Panc1 (cell line): ENCODE measurements at regions not wholly inside any gene's neighbourhood (a gene's known extent, or its start where the extent isn't known, plus 50 kb on each side); places are given as distances from the start of the nearest gene placed in this dataset.
A peak's percentile ranks its signal among the peaks of the same experiment; 100 is the strongest.

Source experiments
- ATAC-seq: fragments of 200-7000 bp; cut with Tn5 transposase; 2 replicates; pipeline ENCODE4 v1.9.1; 2020; ENCODE audit warnings: mild to moderate bottlenecking, moderate library complexity
- BruUV-seq: library from RNA; stranded (reverse); fragments of 400-500 nt; replicated peaks from 2 replicates; lab custom pipeline; 2021; lab: Mats Ljungman, UMichigan
- CTCF ChIA-PET: fragments of 300-600 bp; sonication (Branson Sonifier 250); formaldehyde crosslinking; loops from one replicate; lab custom pipeline; 2022; ENCODE audit warnings: antibody characterized with exemption; lab: Charles Lee
- POLR2A ChIA-PET: fragments of 300-600 bp; sonication (Branson Sonifier 250); formaldehyde crosslinking; loops from one replicate; lab custom pipeline; 2022; ENCODE audit warnings: antibody characterized with exemption; lab: Charles Lee
- DNase-seq: peaks from one replicate; pipeline ENCODE4 v3.0.0-alpha.2; 2010; ENCODE audit warnings: low read depth, low spot score
- H3K27ac ChIP-seq: 2 replicates; pipeline ENCODE4 v1.5.1; 2011; ENCODE audit warnings: mild to moderate bottlenecking, low read length, inconsistent platforms
- H3K27me3 ChIP-seq: fragments of 200-500 bp; sonication (Bioruptor generic); 2 replicates; pipeline ENCODE4 v1.6.0; 2014; ENCODE audit warnings: low read length, inconsistent platforms; ENCODE audit not compliant: control insufficient read depth, insufficient read depth
- H3K36me3 ChIP-seq: fragments of 200-500 bp; sonication (Bioruptor generic); 2 replicates; pipeline ENCODE4 v1.5.1; 2014; ENCODE audit warnings: inconsistent platforms, mild to moderate bottlenecking, low read length, moderate library complexity; ENCODE audit not compliant: control insufficient read depth, insufficient read depth
- H3K4me1 ChIP-seq: 2 replicates; pipeline ENCODE4 v1.5.1; 2011; ENCODE audit warnings: inconsistent platforms, mild to moderate bottlenecking, low read length, moderate library complexity; ENCODE audit not compliant: control insufficient read depth, insufficient read depth
- H3K4me3 ChIP-seq, 2 experiments: 2 replicates each; pipeline ENCODE4 v1.5.1; 2011 to 2012; ENCODE audit warnings: low read depth in 2 of 2, low read length in 2 of 2, mild to moderate bottlenecking in 2 of 2, inconsistent platforms in 1 of 2, moderate library complexity in 1 of 2
- H3K9me3 ChIP-seq: fragments of 200-500 bp; sonication (Bioruptor generic); 2 replicates; pipeline ENCODE4 v1.5.1; 2014; ENCODE audit warnings: low read depth, mild to moderate bottlenecking, inconsistent platforms, low read length, moderate library complexity; ENCODE audit not compliant: control insufficient read depth, insufficient read depth
- CTCF ChIP-seq: fragments of 450-650 bp; IDR thresholded peaks from 2 replicates; pipeline ENCODE4 v1.5.1; 2017; ENCODE audit warnings: mild to moderate bottlenecking
- POLR2AphosphoS5 ChIP-seq: IDR thresholded peaks from 2 replicates; pipeline ENCODE4 v1.6.1; 2012; ENCODE audit warnings: mild to moderate bottlenecking, low read depth, low read length, moderate library complexity
- REST ChIP-seq, 2 experiments: IDR thresholded peaks; 2 replicates each; pipeline ENCODE4 v1.6.1; 2011 to 2012; ENCODE audit warnings: low read depth in 2 of 2, control low read depth in 1 of 2, low read length in 1 of 2, mild to moderate bottlenecking in 1 of 2, moderate library complexity in 1 of 2; ENCODE audit not compliant: insufficient read depth in 1 of 2
- SIN3A ChIP-seq: IDR thresholded peaks from 2 replicates; pipeline ENCODE4 v1.6.1; 2012; ENCODE audit warnings: low read depth, mild to moderate bottlenecking, low read length, moderate library complexity, borderline replicate concordance; ENCODE audit not compliant: insufficient read depth
- TCF7L2 ChIP-seq: IDR thresholded peaks from 2 replicates; pipeline ENCODE4 v1.6.1; 2011; ENCODE audit warnings: mild to moderate bottlenecking, low read depth, low read length, inconsistent platforms
- in situ Hi-C: cut with HindIII; loops from 2 replicates; pipeline ENCODE4 v1.10.0; 2016; ENCODE audit warnings: low sequenced_read_pairs, low pct_unique_long_range_greater_than_20kb
- intact Hi-C: fragments of 100-400 bp; cut with micrococcal nuclease; formaldehyde crosslinking; loops from one replicate; pipeline ENCODE4 v1.10.0; 2022; ENCODE audit not compliant: unreplicated experiment

GRCh38 chr6:105482921-105483320 lies 80.0 kb upstream of the PREP start:
- intact Hi-C loops = loop anchor here (5.0 to 10.0 kb wide), 3 partner anchors 51 to 602 kb away; partner anchors contain the start of gene PRDM1
- BruUV-seq = no TSS peak
- ATAC-seq = no peak
- H3K9me3 ChIP-seq = no peaks in the 10 kb centered on the region
- H3K4me1 ChIP-seq = peaks cover 27% of the 10 kb centered on the region
- ChIA-PET CTCF (interaction anchor here (0.7 to 1.3 kb wide), 4 partner anchors 50 to 446 kb away, joined by 3 to 9 read pairs (median 6); no protein-coding TSS in a partner anchor), POLR2A (interaction anchor here (0.5 kb wide), 1 partner anchor 226 kb away, joined by 3 read pairs; no protein-coding TSS in a partner anchor)
- H3K4me3 ChIP-seq = no peak overlapping the region
- no peak for TF ChIP-seq SIN3A
- no peak for TF ChIP-seq POLR2AphosphoS5
- TF ChIP-seq CTCF = no peak
- TF ChIP-seq TCF7L2 = no peak
- TF ChIP-seq REST (IDR thresholded peaks at IDR 0.05; ENCODE audit: insufficient read depth in 1 of 2, low read depth in 2 of 2, low read length in 1 of 2) = no peak
- H3K27me3 ChIP-seq = no peaks in the 10 kb centered on the region
- no peaks in the 10 kb centered on the region for H3K36me3 ChIP-seq
- in situ Hi-C loops = no loop called here
- no peak for DNase-seq
- peak overlapping the region; percentile 84 for H3K27ac ChIP-seq

- no TSS peak for BruUV-seq
- in situ Hi-C loops (no loop called here), intact Hi-C loops (loop anchor here (5.0 to 10.0 kb wide), 3 partner anchors 50 to 602 kb away; partner anchors contain the start of gene PRDM1)
- no peak for TF ChIP-seq REST (IDR thresholded peaks at IDR 0.05; ENCODE audit: insufficient read depth in 1 of 2, low read depth in 2 of 2, low read length in 1 of 2)
- TF ChIP-seq SIN3A = no peak
- no peak for TF ChIP-seq CTCF
- TF ChIP-seq TCF7L2 = no peak
- TF ChIP-seq POLR2AphosphoS5 = no peak
- Histone ChIP-seq H3K4me3 (no peak overlapping the region), H3K9me3 (peaks cover 4% of the 10 kb centered on the region; the same call in 1 of the 2 replicates), H3K4me1 (peaks cover 27% of the 10 kb centered on the region), H3K36me3 (no peaks in the 10 kb centered on the region), H3K27ac (peak overlapping the region; percentile 84), H3K27me3 (no peaks in the 10 kb centered on the region)
- DNase-seq (no peak), ATAC-seq (no peak)
- ChIA-PET CTCF (interaction anchor here (0.7 kb wide), 2 partner anchors 49 to 446 kb away, joined by 3 to 9 read pairs; no protein-coding TSS in a partner anchor), POLR2A (interaction anchor here (0.5 kb wide), 1 partner anchor 227 kb away, joined by 3 read pairs; no protein-coding TSS in a partner anchor)
These were observed 79.5 kb upstream of the PREP start for GRCh38 chr6:105482227-105482844.
